HG03108 (cell line): ENCODE measurements at regions not wholly inside any gene's neighbourhood (a gene's known extent, or its start where the extent isn't known, plus 50 kb on each side); places are given as distances from the start of the nearest gene placed in this dataset.
"Not testable (repeated sequence)": the region's sequence is repeated elsewhere in the genome, so short reads cannot be mapped to it uniquely, and the experiment has no call there.

Experiments used
- ATAC-seq: cut with Tn5 transposase; IDR thresholded peaks from one replicate; pipeline ENCODE4 v1.9.1; 2021; ENCODE audit warnings: moderate library complexity; ENCODE audit not compliant: unreplicated experiment

DNA sequence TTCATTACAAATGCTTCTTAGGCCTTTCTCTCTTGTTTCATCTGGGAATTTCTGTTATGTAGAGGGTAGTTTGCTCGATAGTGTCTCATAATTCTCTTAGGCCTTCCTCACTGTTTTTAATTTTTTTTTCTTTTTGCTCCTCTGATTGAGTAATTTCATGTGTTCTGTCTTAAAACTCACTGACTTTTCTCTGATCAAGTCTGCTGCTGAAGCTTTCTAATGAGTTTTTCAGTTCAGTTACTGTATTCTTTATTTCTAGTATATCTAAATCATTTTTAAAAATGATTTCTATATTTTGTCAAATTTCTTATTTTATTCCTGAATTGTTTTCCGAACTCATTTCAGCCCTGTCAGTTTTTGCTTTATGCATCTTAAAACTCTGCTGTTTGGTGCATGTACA is 228.0 kb downstream of the MID1IP1 start:
- no peak for ATAC-seq

DNA sequence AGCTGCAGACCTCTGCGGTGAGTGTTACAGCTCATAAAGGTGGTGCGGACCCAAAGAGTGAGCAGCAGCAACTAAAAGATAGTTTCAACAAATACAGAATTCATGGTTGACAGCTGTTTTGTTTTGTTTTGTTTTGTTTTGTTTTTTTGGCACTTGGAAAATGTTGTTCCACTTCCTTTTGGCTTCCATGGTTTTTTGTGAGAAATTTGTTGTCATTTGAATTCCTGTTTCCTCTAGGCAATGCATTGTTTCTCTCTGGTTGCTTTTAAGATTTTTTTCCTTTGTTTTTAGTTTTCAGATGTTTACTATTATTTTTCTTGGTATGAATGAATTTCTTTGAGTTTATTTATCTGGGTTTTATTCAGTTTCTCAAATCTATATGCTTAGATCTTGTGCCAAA is 229.4 kb downstream of the MID1IP1 start:
- no peak for ATAC-seq

DNA sequence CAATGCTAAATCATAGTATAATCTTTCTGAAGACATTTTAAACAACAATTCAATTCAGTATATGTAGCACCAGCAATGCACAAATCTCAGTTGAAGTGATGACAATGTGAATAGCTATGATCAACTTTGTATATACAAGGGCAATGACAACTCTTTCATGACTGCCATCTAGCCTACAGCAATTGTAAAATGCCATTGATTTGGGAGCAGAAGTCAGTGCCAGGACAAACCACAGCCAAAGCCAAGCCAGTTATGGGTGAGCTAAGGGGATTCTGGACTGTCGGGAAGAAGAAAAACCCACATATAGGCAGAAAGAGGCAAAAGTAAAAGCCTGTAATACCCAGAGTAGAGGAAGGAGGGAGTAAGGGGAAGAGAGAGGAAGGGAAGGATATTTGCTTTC is 238.6 kb downstream of the MID1IP1 start:
- no peak for ATAC-seq

DNA sequence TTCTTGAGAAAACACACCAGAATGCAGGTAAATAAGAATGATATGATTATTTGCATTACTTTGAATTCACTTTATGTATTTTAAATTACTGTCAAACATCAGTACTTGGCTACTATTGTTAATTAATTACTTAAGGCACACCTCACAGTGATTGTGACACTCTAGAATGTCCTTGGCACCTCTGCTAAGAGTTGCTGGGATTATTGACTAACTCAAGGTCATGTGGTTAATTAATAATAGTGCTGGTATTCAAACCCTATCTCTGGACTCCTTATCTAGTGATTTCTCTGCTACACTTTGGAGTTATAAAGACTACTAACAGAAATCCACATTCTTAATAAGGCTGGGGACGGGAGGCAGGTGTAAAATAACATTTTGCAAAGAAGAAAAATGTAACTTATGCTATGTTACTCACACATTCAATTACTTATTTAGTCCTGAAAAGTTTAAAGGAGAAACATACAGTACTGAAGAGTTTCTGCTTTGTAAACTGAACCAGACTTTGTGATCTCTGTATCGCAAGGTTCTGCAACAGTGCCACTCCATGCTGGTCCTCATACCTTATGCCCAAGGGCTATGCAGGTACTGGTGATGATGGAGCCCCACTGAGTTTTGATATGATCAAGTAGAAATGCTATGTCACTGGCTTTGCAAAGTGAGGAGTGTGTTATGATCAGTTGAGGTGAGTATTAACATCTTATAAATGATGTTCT is 242.7 kb downstream of the MID1IP1 start:
- no peak for ATAC-seq

DNA sequence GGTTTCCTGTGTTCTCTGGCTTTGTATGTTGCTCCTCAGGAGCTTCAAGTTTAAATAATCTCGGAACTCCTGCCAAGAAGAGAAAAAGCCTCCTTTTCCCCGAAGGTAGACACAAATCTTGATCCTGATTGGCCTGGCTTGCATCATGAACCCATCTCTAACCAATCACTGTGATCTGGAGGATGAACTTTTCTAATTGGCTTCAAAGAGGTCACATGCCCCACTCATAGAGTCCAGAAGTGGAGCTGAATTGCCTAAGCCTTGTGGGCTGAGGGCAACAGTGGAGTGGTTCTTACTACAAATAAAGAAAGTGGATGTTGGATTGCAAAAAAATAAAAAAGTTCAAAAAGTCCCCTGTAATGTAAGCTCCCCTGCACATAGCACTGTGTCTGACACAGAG is 245.9 kb downstream of the MID1IP1 start:
- no peak for ATAC-seq

DNA sequence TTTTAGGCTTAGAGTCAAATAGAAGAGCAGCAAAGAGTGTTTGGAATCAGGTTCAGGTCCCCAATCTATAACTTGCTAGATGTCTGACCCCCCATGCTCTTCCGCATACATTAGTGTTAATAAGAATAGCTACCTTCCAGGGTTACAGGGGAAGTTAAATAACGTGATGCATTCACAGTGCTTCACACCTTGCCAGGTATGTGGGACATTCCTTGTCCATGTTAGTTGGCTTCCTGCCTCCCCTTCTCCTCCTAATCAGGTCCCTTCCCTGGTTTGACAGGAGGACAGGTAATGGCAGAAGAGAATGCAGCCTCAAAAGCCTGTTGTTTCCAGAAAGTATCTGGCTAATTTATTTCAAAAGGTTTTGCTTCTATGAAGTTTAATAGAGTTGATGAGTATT is 248.7 kb downstream of the MID1IP1 start:
- no peak for ATAC-seq

DNA sequence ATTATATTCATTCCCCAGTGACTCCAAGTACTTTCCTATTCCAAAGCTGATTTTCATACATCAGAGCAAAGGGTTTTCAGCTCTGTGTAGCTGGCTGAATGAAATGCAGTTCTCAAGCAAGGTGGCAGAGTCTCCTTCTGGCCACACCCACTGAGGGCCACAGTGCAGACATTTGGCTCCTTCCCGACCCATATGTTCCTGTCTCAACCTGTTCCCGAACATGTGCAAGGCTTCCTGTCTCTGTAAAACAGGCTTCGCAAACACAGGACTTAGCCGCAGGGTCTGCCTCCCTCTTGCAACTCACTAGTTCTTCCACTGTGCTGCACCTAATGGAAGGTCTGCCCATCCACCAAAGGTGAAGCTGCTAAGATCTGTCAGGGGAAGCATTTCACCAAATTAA is 249.2 kb downstream of the MID1IP1 start:
- ATAC-seq, result no peak

DNA sequence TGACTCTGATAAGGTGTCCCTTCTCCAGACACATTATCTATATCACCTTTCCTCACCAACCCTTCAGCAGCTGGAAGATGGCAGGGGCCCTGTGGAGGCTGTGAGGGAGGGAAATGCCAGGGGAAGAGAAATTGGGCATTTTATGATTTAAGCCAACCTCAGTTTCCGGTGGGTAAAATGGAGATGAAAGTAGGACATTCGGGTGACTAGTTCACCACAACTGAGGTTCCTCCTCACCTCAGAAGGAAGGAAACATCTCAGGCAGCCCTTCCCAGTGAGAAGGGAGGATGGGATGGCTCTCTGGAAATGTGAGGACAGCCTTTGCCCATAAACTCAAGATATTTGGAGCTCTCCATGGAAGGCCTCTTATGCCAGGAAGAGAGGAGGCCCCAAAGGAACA is 251.5 kb downstream of the MID1IP1 start:
- ATAC-seq, result no peak

DNA sequence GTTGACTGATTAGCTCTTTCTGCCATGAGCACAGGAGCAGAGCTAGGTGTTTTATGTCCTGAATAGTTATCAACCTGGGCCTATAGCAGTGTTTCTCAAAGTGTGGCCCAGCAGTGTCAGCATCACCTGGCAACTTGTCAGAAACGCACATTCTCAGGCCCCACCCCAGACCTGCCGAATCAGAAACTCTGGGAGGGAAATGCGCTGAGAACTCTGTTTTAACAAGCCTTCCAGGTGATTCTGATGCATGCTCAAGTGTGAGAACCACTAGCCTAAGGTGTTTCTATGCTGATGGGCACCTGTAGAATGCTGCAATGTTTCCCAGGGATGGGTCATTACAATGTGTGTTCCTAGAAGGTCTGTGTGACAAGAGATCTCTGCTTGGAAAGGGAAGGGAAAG is 257.5 kb downstream of the MID1IP1 start:
- no peak for ATAC-seq

DNA sequence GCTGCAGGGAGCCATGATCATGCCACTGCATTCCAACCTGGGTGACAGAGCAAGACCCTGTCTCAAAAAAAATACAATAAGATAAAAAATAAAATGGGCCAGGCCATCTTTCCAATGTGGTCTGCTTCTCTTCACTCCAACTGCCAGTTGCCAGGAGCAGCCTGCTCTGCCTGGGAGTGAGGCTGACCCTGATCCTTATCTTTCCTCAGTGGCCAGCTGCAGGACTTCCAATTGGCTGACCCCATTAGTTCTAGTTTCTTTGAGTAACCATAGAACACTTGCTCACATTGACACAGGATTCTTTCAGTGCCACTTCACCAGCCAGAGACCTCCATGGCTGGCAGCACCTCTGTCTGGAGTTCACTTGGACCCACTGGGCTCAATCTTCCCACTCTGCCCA is 258.6 kb downstream of the MID1IP1 start:
- ATAC-seq, result no peak

DNA sequence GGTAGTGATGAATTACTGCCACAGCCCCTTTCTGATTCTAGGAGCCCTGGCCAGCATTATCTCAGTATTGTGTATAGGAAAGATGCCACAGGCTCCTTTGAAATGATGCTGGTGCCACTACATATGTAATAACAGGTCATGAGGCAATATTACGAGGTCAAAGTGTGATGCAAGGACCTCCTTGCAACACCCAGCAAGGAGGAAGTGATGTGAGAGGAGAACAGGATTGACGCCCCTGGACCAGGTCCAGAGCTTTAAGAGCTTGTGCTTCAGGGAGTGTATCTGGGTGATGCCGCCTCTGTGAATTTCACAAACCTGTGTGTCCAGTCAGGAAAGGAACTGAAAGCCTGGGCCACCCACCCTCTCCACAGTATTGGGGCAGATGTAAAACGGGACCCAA is 261.8 kb downstream of the MID1IP1 start:
- ATAC-seq, result no peak

DNA sequence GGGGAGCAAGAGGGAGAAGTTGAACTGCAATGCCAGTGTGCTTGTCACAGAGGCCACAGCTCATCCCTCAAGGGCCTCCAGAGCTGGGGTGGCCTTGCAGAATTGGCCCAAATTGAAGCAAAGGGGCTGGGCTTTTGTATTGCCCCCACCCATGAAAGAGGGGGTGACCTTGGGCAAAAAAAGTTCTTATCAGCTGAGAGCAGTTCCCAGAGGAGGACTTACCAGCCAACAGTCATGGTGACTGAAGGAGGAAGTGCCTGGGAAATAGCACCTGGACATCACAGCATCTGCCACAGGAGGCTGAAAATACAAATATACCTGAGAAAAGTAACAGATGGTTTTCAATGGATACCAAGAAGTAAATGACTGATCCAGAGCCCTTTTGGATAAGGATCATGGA is 262.4 kb downstream of the MID1IP1 start:
- no peak for ATAC-seq

DNA sequence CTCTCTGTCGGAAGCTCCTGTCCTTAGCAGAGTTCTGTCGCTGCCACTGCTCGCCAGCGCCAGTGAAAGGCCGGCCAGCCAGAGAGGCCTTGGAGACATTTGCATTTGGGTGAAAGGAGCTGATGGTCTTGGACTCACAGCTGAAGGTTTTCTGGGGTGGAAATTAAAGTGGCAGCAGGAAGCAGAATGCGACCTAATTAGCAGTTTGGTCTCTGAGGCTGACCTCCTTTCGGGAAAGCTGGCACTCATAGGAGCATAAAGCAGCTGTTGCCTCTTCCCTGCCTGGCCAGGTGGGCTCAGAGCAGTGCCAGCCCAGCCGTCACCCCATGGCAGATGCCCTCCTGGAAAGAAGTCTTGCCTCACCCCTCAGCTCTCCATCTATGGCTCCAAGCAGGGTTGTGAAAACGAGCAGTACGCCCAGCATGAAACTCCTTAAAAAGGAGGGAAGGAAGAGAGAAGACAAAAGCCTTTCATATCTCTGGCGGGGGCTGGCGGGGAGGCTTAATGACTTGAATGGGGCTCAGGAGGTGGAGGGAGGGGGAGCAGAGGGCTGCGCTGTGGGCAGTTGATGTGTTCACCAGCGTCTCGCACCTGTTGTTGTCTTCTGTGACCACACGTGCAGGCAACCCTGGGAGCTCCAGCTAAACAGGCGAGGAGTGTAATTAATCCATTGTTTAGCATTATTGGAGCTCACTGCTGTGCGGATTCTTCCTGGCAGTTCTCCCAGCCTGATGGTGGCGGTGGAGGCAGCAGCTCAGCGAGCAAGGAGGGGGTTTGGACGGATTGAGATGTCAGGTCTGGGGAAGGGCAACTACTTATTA is 264.0 kb downstream of the MID1IP1 start:
- ATAC-seq, result no peak

DNA sequence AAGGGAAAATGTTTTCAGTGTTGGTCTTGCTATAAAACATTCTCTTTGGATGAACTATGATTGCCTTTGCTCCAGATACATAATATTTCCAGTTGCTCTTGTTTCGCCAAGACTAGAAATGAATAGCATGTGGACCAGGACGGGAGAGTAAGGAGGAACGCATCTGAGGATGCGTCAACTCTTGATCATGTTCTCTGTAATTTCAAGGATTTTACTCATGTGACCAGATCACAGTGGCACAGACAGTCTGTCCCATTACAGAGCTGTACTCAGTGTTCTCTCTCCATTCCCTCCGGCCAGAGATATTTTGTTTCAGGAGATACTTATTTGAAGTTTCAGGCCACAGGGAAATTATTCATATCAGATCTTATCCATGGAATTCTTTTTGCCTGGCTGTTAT is 266.6 kb downstream of the MID1IP1 start:
- no peak for ATAC-seq

DNA sequence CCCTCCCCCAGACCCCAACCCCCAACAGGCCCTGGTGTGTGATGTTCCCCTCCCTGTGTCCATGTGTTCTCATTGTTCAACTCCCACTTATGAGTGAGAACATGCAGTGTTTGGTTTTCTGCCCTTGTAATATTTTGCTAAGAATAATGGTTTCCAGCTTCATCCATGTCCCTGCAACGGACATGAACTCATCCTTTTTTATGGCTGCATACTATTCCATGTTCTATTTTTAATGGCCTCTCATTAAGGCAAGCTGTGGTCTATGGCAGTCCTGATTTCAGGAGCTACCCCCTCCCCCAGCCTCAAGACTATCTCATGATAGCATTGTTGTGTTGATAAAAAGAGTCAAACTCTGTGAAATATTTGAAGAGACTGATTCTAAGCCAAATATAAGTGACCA is 267.4 kb downstream of the MID1IP1 start:
- ATAC-seq, result not testable (repeated sequence)

DNA sequence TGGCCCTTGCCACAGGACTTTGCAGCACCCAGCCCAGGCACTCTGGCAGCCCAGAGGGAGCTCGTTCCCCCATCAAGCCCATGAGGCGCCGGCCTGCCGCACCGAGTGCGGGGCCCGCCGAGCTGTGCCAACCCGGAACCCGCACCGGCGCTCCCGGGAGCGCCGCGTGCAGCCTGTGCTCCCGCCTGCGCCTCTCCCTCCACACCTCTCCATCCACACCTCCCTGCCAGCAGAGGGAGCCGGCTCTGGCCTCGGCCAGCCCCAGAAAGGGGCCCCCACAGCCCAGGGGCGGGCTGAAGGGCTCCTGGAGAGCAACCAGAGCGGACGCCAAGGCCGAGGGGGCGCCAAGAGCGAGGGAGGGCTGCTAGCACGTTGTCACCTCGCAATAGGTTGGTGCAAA is 268.8 kb downstream of the MID1IP1 start:
- no peak for ATAC-seq

DNA sequence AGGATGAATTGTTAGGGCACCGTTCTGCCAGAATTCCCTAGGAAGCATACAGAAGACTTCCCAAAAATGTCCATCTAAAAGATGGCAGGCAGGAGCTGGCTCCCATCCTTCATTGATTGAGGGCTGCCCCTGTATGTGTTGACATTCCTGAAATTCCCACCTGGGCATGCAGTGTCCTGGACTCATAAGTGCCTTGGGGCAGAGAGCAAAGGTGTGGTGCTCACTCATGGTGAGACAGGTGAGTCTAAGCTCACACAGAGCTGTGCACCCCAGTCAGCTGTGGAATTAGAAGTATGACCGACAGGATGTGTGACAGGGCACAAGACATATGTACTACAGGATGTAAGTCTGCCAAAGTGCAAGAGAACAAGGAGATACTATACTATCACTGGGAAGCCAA is 271.9 kb downstream of the MID1IP1 start:
- ATAC-seq, result no peak

DNA sequence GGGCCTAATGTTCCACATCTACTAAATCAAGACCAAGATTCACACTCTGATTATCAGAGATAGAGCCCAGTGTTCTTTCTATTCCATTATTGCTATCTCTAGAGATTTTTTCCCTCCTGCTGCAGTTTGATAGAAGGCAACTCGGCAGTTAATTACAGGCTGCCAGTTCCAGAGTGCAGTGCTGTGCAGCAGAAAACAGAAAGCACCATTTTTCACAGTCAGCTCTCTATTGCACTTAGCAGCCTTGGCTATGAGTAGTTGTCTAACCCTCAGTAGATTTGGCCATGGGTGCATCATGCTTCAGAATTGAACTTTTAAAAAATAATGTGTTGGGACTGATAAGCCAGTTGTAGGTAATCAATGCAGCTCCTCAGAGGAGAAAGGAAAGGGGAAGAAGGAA is 295.3 kb downstream of the MID1IP1 start:
- ATAC-seq, result no peak

DNA sequence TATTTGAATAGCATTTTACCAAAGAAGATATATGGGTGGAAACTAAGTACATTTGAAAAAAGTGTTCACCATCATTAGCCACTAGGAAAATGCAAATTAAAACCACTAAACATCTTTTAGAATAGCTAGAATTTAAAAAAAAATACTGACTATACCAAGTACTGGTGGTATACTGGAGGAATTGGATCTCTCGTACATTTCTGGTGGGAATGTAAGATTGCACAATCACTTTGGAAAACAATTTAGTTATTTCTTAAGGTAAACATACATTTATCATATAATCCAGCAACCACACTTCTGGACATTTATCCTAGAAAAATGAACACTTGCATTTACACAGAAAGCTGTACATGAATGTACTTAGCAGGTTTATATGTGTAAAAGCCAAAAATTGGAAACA is 303.5 kb downstream of the MID1IP1 start:
- ATAC-seq, result no peak

DNA sequence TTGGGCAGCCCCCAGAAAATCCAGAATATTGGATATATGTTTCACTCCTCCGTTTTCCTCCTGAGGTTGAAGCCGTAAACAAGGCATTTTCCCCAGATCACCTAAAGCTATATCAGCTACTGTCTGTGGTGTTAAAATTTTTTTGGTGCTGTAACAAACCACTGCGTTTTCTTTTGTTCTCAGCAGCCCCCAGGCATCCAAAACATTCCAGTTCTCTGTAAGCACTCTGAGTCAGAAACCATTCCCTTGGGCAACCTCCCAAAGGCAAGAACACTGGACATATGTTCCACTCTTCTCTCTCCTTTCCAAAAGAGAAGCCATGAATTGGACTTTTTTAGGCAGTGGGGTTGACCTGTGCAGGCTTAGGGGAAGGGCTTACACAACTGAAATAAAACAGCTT is 310.9 kb downstream of the MID1IP1 start:
- no peak for ATAC-seq

DNA sequence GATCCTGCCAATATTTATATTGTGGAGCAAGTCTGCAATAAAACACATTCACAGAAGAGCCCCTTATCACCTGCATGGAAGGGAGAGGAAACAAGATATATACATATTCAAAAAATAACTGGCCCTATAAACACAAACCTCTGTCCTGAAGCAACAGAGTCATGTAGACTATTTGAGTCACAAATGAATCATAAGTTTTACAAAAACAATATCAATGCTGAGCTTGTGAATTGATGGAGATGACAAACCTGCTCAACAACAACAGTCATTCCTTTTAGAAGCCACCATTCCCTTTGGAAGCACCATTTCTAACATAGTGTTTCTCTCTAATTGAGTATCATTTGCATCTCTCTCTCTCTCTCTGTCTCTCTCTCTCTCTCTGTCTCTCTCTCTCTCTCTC is 313.9 kb downstream of the MID1IP1 start:
- ATAC-seq, result no peak

DNA sequence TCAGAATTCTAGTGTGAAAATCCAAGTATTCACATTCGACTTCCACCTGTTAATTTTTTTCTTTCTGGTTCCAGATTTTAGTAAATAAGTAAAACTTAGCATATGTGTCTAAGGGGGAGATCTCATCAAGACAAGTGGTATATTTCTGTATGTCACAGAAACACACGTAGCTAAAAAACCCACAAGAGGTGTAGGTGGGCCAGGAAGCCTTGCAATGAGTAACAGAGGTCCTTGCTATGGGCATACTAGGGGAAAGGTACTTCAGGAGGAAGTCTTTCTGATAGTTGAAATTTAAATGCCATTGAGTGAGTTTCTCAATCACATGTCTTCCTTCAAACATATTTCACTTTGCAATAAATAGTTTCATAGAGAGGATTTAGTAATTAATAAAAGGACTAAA is 315.8 kb downstream of the MID1IP1 start:
- ATAC-seq, result no peak

DNA sequence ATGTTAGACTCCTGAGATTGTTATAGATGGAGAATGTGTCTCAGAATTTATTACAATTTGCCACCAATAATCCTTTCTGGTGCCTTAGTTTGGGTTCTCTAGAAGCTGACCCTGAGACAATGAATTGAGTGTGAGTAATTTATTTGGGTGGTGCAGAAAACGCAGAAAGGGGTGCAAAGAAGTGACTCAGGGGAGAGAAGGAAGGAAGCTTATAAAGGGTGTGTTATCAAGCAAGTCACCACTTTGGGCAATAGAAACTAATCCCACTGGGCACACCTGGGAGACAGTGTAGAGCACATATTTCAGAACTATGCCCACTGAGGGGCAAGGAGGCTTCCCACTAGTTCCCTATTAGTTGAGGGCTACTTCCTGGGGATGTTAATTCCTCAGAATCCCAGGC is 320.6 kb downstream of the MID1IP1 start:
- no peak for ATAC-seq
